RWPE2 (cell line): ENCODE measurements at regions not wholly inside any gene's neighbourhood (a gene's known extent, or its start where the extent isn't known, plus 50 kb on each side); places are given as distances from the start of the nearest gene placed in this dataset.

Source experiments
- ATAC-seq: fragments of 200-7000 bp; cut with Tn5 transposase; 3 replicates; pipeline ENCODE4 v1.9.1; 2021; ENCODE audit warnings: low read depth
- DNase-seq: peaks from one replicate; pipeline ENCODE4 v3.0.0-alpha.2; 2020; ENCODE audit warnings: low spot score
- H3K27ac ChIP-seq: fragments of 450-650 bp; 2 replicates; pipeline ENCODE4 v1.5.1; 2017; ENCODE audit warnings: mild to moderate bottlenecking; ENCODE audit not compliant: poor library complexity, severe bottlenecking
- H3K27me3 ChIP-seq: fragments of 250-450 bp; sonication (Bioruptor Pico); 2 replicates; pipeline ENCODE4 v1.5.1; 2021; ENCODE audit warnings: mild to moderate bottlenecking, moderate library complexity; ENCODE audit not compliant: insufficient read depth, poor library complexity, severe bottlenecking
- H3K36me3 ChIP-seq: fragments of 250-450 bp; sonication (Bioruptor Pico); 2 replicates; pipeline ENCODE4 v1.5.1; 2020; ENCODE audit warnings: low read depth, mild to moderate bottlenecking, moderate library complexity
- H3K4me1 ChIP-seq: fragments of 250-450 bp; sonication (Bioruptor Pico); 2 replicates; pipeline ENCODE4 v1.5.1; 2021; ENCODE audit warnings: mild to moderate bottlenecking, moderate library complexity; ENCODE audit not compliant: insufficient read depth, poor library complexity, severe bottlenecking
- H3K4me3 ChIP-seq: fragments of 250-450 bp; sonication (Bioruptor Pico); 2 replicates; pipeline ENCODE4 v1.5.1; 2021; ENCODE audit warnings: mild to moderate bottlenecking, moderate library complexity; ENCODE audit not compliant: severe bottlenecking
- H3K9me3 ChIP-seq: fragments of 250-450 bp; sonication (Bioruptor Pico); 2 replicates; pipeline ENCODE4 v1.5.1; 2021; ENCODE audit warnings: mild to moderate bottlenecking, moderate library complexity; ENCODE audit not compliant: severe bottlenecking
- CTCF ChIP-seq: fragments of 450-650 bp; IDR thresholded peaks from one replicate; pipeline ENCODE4 v1.5.1; 2017; ENCODE audit warnings: mild to moderate bottlenecking, moderate library complexity; ENCODE audit not compliant: poor library complexity, severe bottlenecking

DNA sequence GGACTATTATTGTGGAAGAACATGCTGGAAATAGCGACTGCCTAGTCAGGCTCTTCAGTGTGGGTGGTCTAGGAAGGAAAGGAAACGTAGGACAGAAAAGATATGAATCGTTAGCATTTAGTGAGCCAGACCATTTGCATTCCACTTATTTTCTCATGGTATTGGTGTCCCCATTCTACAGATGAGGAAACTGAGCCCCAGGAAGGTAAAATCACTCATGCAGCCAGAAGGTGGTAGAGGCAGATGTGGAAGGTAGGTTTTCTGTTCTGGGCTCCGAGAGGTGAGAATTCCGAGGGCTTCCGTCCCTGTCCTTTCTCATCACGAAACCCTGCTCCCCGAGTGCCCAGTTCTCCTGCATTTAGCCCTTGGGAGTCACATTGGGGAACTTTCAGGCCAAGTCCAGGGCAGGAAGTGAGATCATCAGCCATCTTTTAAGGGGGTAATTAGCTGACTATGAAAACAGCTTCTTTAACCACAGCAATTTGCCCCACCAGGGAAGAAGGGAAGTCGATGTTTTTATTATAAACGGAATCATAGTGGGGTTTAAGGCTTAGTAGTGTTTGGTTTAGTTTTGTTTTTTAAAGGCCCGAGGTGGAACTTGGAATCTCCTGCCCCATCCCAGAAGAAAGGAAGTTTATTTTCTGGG is 110.7 kb upstream of the IRX3 start:
- DNase-seq (no peak), ATAC-seq (no peak)
- Histone ChIP-seq H3K4me3 (no peak overlapping the region), H3K27me3 (no peaks in the 10 kb centered on the region), H3K4me1 (no peaks in the 10 kb centered on the region), H3K36me3 (no peaks in the 10 kb centered on the region), H3K9me3 (no peaks in the 10 kb centered on the region), H3K27ac (no peak overlapping the region)
- TF ChIP-seq CTCF: no peak

DNA sequence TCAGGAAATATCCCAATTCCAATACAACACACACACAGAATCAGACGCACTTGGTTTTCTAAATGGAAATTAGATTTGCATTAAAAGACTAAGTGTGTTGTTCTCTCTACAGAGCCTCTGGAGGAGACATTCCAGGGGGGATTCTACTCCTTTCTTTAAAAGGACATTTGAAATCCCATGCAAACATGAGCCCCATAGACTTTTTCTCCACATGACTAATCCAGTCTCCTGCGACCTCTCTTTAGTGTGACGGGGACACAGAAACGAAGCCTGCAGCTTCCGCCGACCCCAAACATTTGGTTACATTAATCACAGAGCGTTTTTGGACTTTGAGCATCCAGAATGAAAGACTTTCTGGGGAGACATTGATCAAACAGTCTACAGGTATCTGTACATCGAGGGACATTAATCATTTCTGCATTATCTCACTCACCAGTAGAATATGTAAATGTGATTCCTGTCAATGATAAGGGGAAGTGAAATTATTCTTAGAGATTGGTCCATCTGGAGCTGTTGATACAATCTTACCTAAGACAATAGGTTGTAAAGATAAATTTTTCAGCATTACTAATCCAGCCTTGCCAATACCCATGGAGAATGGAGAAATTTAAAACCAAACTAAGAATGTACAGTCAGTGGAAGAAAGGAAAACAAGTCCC is 103.4 kb upstream of the IRX3 start:
- no peaks in the 10 kb centered on the region for H3K9me3 ChIP-seq
- no peak for TF ChIP-seq CTCF
- DNase-seq: no peak
- no peak overlapping the region for H3K27ac ChIP-seq
- ATAC-seq: no peak
- no peaks in the 10 kb centered on the region for H3K27me3 ChIP-seq
- H3K4me3 ChIP-seq: no peak overlapping the region
- H3K36me3 ChIP-seq: no peaks in the 10 kb centered on the region
- no peaks in the 10 kb centered on the region for H3K4me1 ChIP-seq

DNA sequence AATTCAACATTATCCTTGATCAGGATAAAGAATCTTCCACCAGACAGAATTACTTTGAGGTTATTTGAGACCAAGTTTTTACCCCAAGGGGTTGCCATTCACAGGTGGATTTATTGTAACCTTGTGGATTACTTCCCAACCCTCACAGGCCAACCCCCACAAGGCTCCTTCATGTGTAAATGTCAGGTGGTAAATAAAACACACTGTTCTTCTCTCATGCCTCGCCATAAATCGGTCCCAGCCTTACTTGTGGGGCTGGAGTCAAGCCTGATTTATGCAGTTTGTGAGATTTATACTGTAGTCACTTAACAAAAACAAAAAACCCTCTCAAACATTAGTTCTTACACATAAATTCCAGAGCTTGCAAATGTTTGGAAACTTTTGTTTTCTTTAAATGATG is 98.6 kb upstream of the IRX3 start:
- Histone ChIP-seq H3K4me3 (no peak overlapping the region), H3K4me1 (no peaks in the 10 kb centered on the region), H3K9me3 (no peaks in the 10 kb centered on the region), H3K27me3 (no peaks in the 10 kb centered on the region), H3K36me3 (no peaks in the 10 kb centered on the region), H3K27ac (no peak overlapping the region)
- DNase-seq (no peak), ATAC-seq (no peak)
- no peak for TF ChIP-seq CTCF

DNA sequence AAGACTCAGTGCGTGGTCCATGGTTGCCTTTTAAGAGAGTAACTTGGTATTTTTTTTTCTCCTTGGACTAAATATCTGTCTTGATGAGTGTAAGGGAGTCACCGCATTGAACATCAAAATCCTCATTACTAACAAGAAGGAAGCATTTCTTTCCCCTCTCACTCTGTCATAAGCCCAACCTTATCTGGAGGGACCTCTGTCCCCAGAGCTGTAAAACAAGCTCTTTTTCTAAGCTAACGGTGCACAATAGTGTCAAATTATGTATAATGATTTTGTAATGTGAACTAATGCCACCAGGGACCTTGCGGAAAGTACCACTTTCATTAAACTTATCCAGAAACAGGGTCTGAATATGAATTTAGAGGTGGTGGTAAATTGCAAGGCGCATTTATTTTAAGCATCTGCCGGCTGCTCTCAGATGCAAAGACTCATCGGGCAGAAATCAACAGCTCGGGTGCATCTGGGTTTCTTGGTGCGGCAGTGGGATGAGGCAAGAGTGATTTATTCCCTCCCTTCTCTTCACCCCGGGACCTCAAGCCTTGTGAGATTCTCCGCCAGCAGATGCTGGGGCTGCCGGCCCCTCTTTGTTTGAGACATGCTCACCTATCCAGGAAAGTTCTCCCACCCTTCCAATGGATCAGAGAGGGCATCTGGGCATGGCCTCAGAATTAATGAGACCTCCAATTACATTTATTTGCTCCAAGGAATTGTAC is 95.2 kb upstream of the IRX3 start:
- no peak overlapping the region for H3K27ac ChIP-seq
- no peaks in the 10 kb centered on the region for H3K9me3 ChIP-seq
- H3K36me3 ChIP-seq: no peaks in the 10 kb centered on the region
- no peaks in the 10 kb centered on the region for H3K27me3 ChIP-seq
- no peak for TF ChIP-seq CTCF
- H3K4me1 ChIP-seq: no peaks in the 10 kb centered on the region
- no peak overlapping the region for H3K4me3 ChIP-seq
- DNase-seq (no peak), ATAC-seq (no peak)
